ENCODE measurements at regions not wholly inside any gene's neighbourhood (a gene's known extent, or its start where the extent isn't known, plus 50 kb on each side); places are given as distances from the start of the nearest gene placed in this dataset.

GRCh38 chr17:413706-414380, 61.2 kb upstream of the RPH3AL start:
- DNase-seq (ENCODE audit: low read depth in 2 of 2) = no peak

- DNase-seq (ENCODE audit: low read depth in 2 of 2) = no peak
Measured at GRCh38 chr17:413016-413350, 60.4 kb upstream of the RPH3AL start.

- DNase-seq (ENCODE audit: low read depth in 2 of 2) = peak in 1 of 2 donors; percentile 55
Measured at GRCh38 chr17:412211-413015, 59.8 kb upstream of the RPH3AL start.

- no peak for DNase-seq (ENCODE audit: low read depth in 2 of 2)
Measured at GRCh38 chr17:411421-412120, 59.0 kb upstream of the RPH3AL start.

GRCh38 chr17:410543-411401, 58.2 kb upstream of the RPH3AL start:
- peak in 1 of 2 donors; percentile 37 for DNase-seq (ENCODE audit: low read depth in 2 of 2)

GRCh38 chr17:409848-410542, 57.4 kb upstream of the RPH3AL start:
- DNase-seq (ENCODE audit: low read depth in 2 of 2) = peak; percentile 98 to 99

- DNase-seq (ENCODE audit: low read depth in 2 of 2) = no peak
Measured at GRCh38 chr17:409308-409847, 56.8 kb upstream of the RPH3AL start.

GRCh38 chr17:404703-405102, 52.1 kb upstream of the RPH3AL start:
- DNase-seq (ENCODE audit: low read depth in 2 of 2) = no peak
